H1 (cell line): ENCODE measurements at regions not wholly inside any gene's neighbourhood (a gene's known extent, or its start where the extent isn't known, plus 50 kb on each side); places are given as distances from the start of the nearest gene placed in this dataset.

Experiments used
- CTCF ChIA-PET: fragments of 300-600 bp; sonication (Branson Sonifier 250); formaldehyde crosslinking; loops from one replicate; lab custom pipeline; 2021; ENCODE audit not compliant: partially characterized antibody; lab: Charles Lee
- POLR2A ChIA-PET: fragments of 300-600 bp; sonication (Branson Sonifier 250); formaldehyde crosslinking; loops from one replicate; lab custom pipeline; 2021; ENCODE audit warnings: inconsistent platforms; ENCODE audit not compliant: partially characterized antibody; lab: Charles Lee
- DNase-seq, 2 experiments: peaks; one replicate each; pipeline versions ENCODE4 v3.0.0 to v3.0.0-alpha.2; 2010 to 2022; ENCODE audit warnings: low spot score in 2 of 2, low read depth in 1 of 2, mixed read lengths in 1 of 2
- FAIRE-seq: peaks from 2 replicates; lab custom pipeline; 2011; peaks lifted over from hg19 to GRCh38; lab: Jason Lieb, UNC
- H2AFZ ChIP-seq: 2 replicates; pipeline ENCODE4 v1.8.1; 2012; ENCODE audit warnings: low read length, inconsistent platforms
- H2AK5ac ChIP-seq: 2 replicates; pipeline ENCODE4 v1.6.1; 2013; ENCODE audit warnings: low read depth, low read length
- H2BK120ac ChIP-seq: replicated peaks from 2 replicates; pipeline ENCODE3; 2013; ENCODE audit warnings: low read depth, low read length, inconsistent platforms
- H2BK12ac ChIP-seq: 2 replicates; pipeline ENCODE4 v1.6.1; 2013; ENCODE audit warnings: low read depth, low read length
- H2BK15ac ChIP-seq: 2 replicates; pipeline ENCODE4 v1.6.1; 2013; ENCODE audit warnings: low read length
- H2BK20ac ChIP-seq: 2 replicates; pipeline ENCODE4 v1.6.1; 2013; ENCODE audit warnings: low read length
- H2BK5ac ChIP-seq: 2 replicates; pipeline ENCODE4 v1.6.1; 2013; ENCODE audit warnings: low read depth, low read length
- H3K14ac ChIP-seq: 2 replicates; pipeline ENCODE4 v1.6.1; 2013; ENCODE audit warnings: inconsistent platforms; ENCODE audit not compliant: insufficient read length
- H3K18ac ChIP-seq: 2 replicates; pipeline ENCODE4 v1.6.1; 2013; ENCODE audit warnings: low read length; ENCODE audit errors: extremely low read depth
- H3K23ac ChIP-seq: 2 replicates; pipeline ENCODE4 v1.6.1; 2013; ENCODE audit warnings: inconsistent platforms; ENCODE audit not compliant: insufficient read length
- H3K23me2 ChIP-seq: 2 replicates; pipeline ENCODE4 v1.6.1; 2013; ENCODE audit warnings: low read depth, low read length
- H3K27ac ChIP-seq: 2 replicates; pipeline ENCODE4 v1.6.1; 2011; ENCODE audit warnings: low read depth, low read length, inconsistent platforms
- H3K27me3 ChIP-seq, 4 experiments: replicated peaks in 1 of 4; 1 replicate in 1 of 4; 2 replicates in 3 of 4; pipeline versions ENCODE4 v1.6.1 to v1.8.1; 2011 to 2013; ENCODE audit warnings: low read length in 3 of 4, mild to moderate bottlenecking in 3 of 4, inconsistent platforms in 2 of 4, mixed read lengths in 2 of 4, moderate library complexity in 1 of 4; ENCODE audit not compliant: control insufficient read depth in 3 of 4, insufficient read depth in 3 of 4; ENCODE audit errors: extremely low read depth in 1 of 4
- H3K36me3 ChIP-seq, 4 experiments: 2 replicates each; pipeline versions ENCODE4 v1.6.1 to v1.8.1; 2011 to 2013; ENCODE audit warnings: mild to moderate bottlenecking in 4 of 4, low read length in 3 of 4, moderate library complexity in 2 of 4, control low read depth in 1 of 4, inconsistent platforms in 1 of 4; ENCODE audit not compliant: insufficient read depth in 4 of 4, control insufficient read depth in 2 of 4
- H3K4ac ChIP-seq: replicated peaks from 2 replicates; pipeline ENCODE3; 2013; ENCODE audit warnings: low read length, low read depth, mixed read lengths, inconsistent platforms; ENCODE audit not compliant: insufficient read length
- H3K4me1 ChIP-seq, 4 experiments: replicated peaks in 1 of 4; 1 replicate in 1 of 4; 2 replicates in 3 of 4; pipeline versions ENCODE4 v1.6.1 to v1.8.1; 2011 to 2013; ENCODE audit warnings: low read length in 3 of 4, inconsistent platforms in 2 of 4, mixed read lengths in 1 of 4; ENCODE audit not compliant: insufficient read depth in 4 of 4, control insufficient read depth in 3 of 4
- H3K4me2 ChIP-seq, 2 experiments: 2 replicates each; pipeline versions ENCODE4 v1.6.1 to v1.8.1; 2011 to 2013; ENCODE audit warnings: low read depth in 2 of 2, low read length in 2 of 2, control low read depth in 1 of 2, inconsistent platforms in 1 of 2, mild to moderate bottlenecking in 1 of 2; ENCODE audit not compliant: insufficient read depth in 1 of 2
- H3K4me3 ChIP-seq, 4 experiments: fragments of 200-600, 300-600 bp in 1 of 4; sonication (generic), shearing (Covaris generic), sonication (Bioruptor Twin) in 1 of 4; 2 replicates each; pipeline versions ENCODE4 v1.5.1 to v1.8.1; 2011 to 2016; ENCODE audit warnings: low read length in 4 of 4, low read depth in 3 of 4, control low read depth in 2 of 4, inconsistent platforms in 2 of 4, mild to moderate bottlenecking in 2 of 4, mixed read lengths in 1 of 4, moderate library complexity in 1 of 4; ENCODE audit not compliant: insufficient read depth in 2 of 4; ENCODE audit errors: extremely low read depth in 1 of 4
- H3K56ac ChIP-seq: replicated peaks from 2 replicates; pipeline ENCODE3; 2013; ENCODE audit warnings: low read depth, mild to moderate bottlenecking, mixed read lengths, low read length, inconsistent platforms; ENCODE audit not compliant: insufficient read length
- H3K79me1 ChIP-seq: 2 replicates; pipeline ENCODE4 v1.6.1; 2013; ENCODE audit warnings: low read depth, low read length, control low read depth
- H3K79me2 ChIP-seq, 2 experiments: 2 replicates each; pipeline versions ENCODE4 v1.6.1 to v1.8.1; 2012 to 2013; ENCODE audit warnings: low read length in 2 of 2, mild to moderate bottlenecking in 2 of 2, inconsistent platforms in 1 of 2; ENCODE audit not compliant: insufficient read depth in 2 of 2, control insufficient read depth in 1 of 2
- H3K9ac ChIP-seq, 4 experiments: replicated peaks in 1 of 4; 1 replicate in 1 of 4; 2 replicates in 3 of 4; pipeline versions ENCODE4 v1.6.1 to v1.8.1; 2011 to 2013; ENCODE audit warnings: low read depth in 3 of 4, low read length in 3 of 4, control low read depth in 2 of 4, mild to moderate bottlenecking in 2 of 4, moderate library complexity in 2 of 4, inconsistent platforms in 1 of 4; ENCODE audit errors: extremely low read depth in 1 of 4
- H3K9me3 ChIP-seq, 2 experiments: 2 replicates each; pipeline versions ENCODE4 v1.6.1 to v1.8.1; 2012 to 2013; ENCODE audit warnings: mild to moderate bottlenecking in 2 of 2, moderate library complexity in 2 of 2, control low read depth in 1 of 2, inconsistent platforms in 1 of 2, low read depth in 1 of 2, low read length in 1 of 2, mixed read lengths in 1 of 2; ENCODE audit not compliant: insufficient read depth in 2 of 2
- H4K20me1 ChIP-seq, 2 experiments: replicated peaks in 1 of 2; 2 replicates each; pipeline versions ENCODE3 to v1.8.1; 2011 to 2013; ENCODE audit warnings: inconsistent platforms in 2 of 2, low read length in 2 of 2, mild to moderate bottlenecking in 1 of 2; ENCODE audit not compliant: insufficient read depth in 2 of 2, control insufficient read depth in 1 of 2
- H4K5ac ChIP-seq: 2 replicates; pipeline ENCODE4 v1.6.1; 2013; ENCODE audit warnings: low read length, low read depth, mixed read lengths, inconsistent platforms; ENCODE audit not compliant: insufficient read length
- H4K8ac ChIP-seq: 2 replicates; pipeline ENCODE4 v1.8.0; 2013; ENCODE audit warnings: mild to moderate bottlenecking, moderate library complexity, low read length, inconsistent platforms; ENCODE audit not compliant: insufficient read depth; ENCODE audit errors: extremely low read depth
- H4K91ac ChIP-seq: replicated peaks from 2 replicates; pipeline ENCODE3; 2013; ENCODE audit warnings: low read length, mixed read lengths, inconsistent platforms; ENCODE audit not compliant: insufficient read length
- EZH2 ChIP-seq: fragments of 200-600 bp; sonication (generic); IDR thresholded peaks from 2 replicates; pipeline ENCODE4 v1.7.1; 2012; ENCODE audit warnings: low read depth, mild to moderate bottlenecking, moderate library complexity, low read length, inconsistent platforms; ENCODE audit not compliant: severe bottlenecking
- GTF2F1 ChIP-seq: IDR thresholded peaks from 2 replicates; pipeline ENCODE4 v1.6.1; 2012; ENCODE audit warnings: low read depth, low read length, improper control_type of control experiment, borderline replicate concordance
- HDAC2 ChIP-seq, 2 experiments: fragments of 300-600 bp in 1 of 2; sonication (generic) in 1 of 2; IDR thresholded peaks; 2 replicates each; pipeline ENCODE4 v1.6.1; 2011 to 2012; ENCODE audit warnings: low read depth in 2 of 2, low read length in 2 of 2, mild to moderate bottlenecking in 2 of 2, moderate library complexity in 2 of 2, borderline replicate concordance in 1 of 2, inconsistent platforms in 1 of 2
- NANOG ChIP-seq: IDR thresholded peaks from 2 replicates; pipeline ENCODE4 v1.6.1; 2011; ENCODE audit warnings: low read length, low read depth, mild to moderate bottlenecking, inconsistent platforms; ENCODE audit not compliant: insufficient read depth, poor library complexity, severe bottlenecking
- NRF1 ChIP-seq: IDR thresholded peaks from 2 replicates; pipeline ENCODE4 v1.6.1; 2011; ENCODE audit warnings: mild to moderate bottlenecking, low read depth, low read length, improper control_type of control experiment
- PHF8 ChIP-seq: fragments of 200-600 bp; sonication (generic); conservative IDR thresholded peaks from 2 replicates; pipeline ENCODE4 v1.7.1; 2012; ENCODE audit warnings: low read depth, mild to moderate bottlenecking, inconsistent platforms, low read length, moderate library complexity
- POLR2AphosphoS5 ChIP-seq: IDR thresholded peaks from 2 replicates; pipeline ENCODE4 v1.6.1; 2011; ENCODE audit warnings: low read depth, low read length
- RAD21 ChIP-seq, 2 experiments: IDR thresholded peaks in 1 of 2; conservative IDR thresholded peaks in 1 of 2; 2 replicates each; pipeline ENCODE4 v1.6.1; 2011; ENCODE audit warnings: low read depth in 2 of 2, low read length in 2 of 2, improper control_type of control experiment in 1 of 2, inconsistent platforms in 1 of 2, mild to moderate bottlenecking in 1 of 2, moderate library complexity in 1 of 2
- TAF7 ChIP-seq: optimal IDR thresholded peaks from 2 replicates; pipeline ENCODE3; 2011; ENCODE audit warnings: low read depth, mild to moderate bottlenecking, inconsistent platforms, low read length, moderate library complexity, borderline replicate concordance
- WGBS, 2 experiments: shearing (Covaris generic) in 1 of 2; methylation state at CpG; one replicate each; pipeline versions ENCODE4 v1.1.6 to v1.1.7; 2013 to 2015; ENCODE audit warnings: low lambda C conversion rate in 2 of 2, mixed read lengths in 2 of 2, inconsistent platforms in 1 of 2, low coverage in 1 of 2, missing lambda C conversion rate in 1 of 2; ENCODE audit not compliant: insufficient replicate concordance in 2 of 2, insufficient coverage in 1 of 2, insufficient read length in 1 of 2; ENCODE audit errors: extremely low coverage in 1 of 2, missing lambda C conversion rate in 1 of 2; 5-methylcytosine and 5-hydroxymethylcytosine counted together
- TF ChIP-seq, protein P1 (sequence below), 3 experiments: IDR thresholded peaks; 1 replicate in 2 of 3; 2 replicates in 1 of 3; pipeline versions ENCODE4 v1.5.1 to v1.6.1; 2011; ENCODE audit warnings: low read length in 3 of 3, mild to moderate bottlenecking in 3 of 3, inconsistent platforms in 2 of 3, low read depth in 1 of 3, moderate library complexity in 1 of 3; ENCODE audit not compliant: insufficient read depth in 1 of 3; ENCODE audit errors: control extremely low read depth in 1 of 3

DNA sequence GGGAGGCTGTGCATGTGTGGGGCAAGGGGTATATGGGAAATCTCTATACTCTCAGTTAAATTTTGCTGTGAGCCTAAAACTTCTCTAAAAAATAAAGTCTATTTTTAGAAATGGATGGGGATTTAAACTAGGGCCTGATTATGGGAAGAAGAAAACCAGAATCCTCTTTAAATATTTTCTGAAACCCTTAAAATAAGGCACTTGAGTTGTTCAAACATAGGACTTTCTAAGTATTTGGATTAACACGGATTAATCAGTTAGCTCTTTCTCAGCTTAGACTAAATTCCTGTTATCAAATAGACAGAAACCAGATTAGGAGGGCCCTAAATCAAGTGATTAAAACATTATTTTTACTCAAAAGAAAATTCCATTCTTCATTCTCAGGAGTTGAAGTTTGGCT, 438.4 kb downstream of the EFNA5 start:
- no peak overlapping the region for H2BK5ac ChIP-seq
- H3K79me2 ChIP-seq: no peaks in the 10 kb centered on the region
- WGBS, 2 experiments: 88% methylated on average over 1 of the region's 1 CpG; no CpG with 5 or more reads in 1 of the 2 experiments
- H4K20me1 ChIP-seq: no peaks in the 10 kb centered on the region
- H2BK12ac ChIP-seq: no peak overlapping the region
- H3K4ac ChIP-seq: no peak overlapping the region
- DNase-seq (no peak), FAIRE-seq (no peak)
- no peak overlapping the region for H4K91ac ChIP-seq
- H3K23ac ChIP-seq: no peak overlapping the region
- no peaks in the 10 kb centered on the region for H3K9me3 ChIP-seq
- no peaks in the 10 kb centered on the region for H3K36me3 ChIP-seq
- no peak overlapping the region for H4K8ac ChIP-seq
- H2AK5ac ChIP-seq: no peak overlapping the region
- no peak overlapping the region for H3K14ac ChIP-seq
- no peak overlapping the region for H3K9ac ChIP-seq
- no peaks in the 10 kb centered on the region for H3K4me1 ChIP-seq
- no peak overlapping the region for H4K5ac ChIP-seq
- no peaks in the 10 kb centered on the region for H3K79me1 ChIP-seq
- H2BK20ac ChIP-seq: no peak overlapping the region
- ChIA-PET CTCF (interaction anchor here (0.5 to 1.2 kb wide), 3 partner anchors 9 to 39 kb away, joined by 3 read pairs; no protein-coding TSS in a partner anchor), POLR2A (no interaction called here)
- H3K4me2 ChIP-seq: no peak overlapping the region
- no peaks in the 10 kb centered on the region for H3K27me3 ChIP-seq
- no peaks in the 10 kb centered on the region for H3K23me2 ChIP-seq
- no peak overlapping the region for H2AFZ ChIP-seq
- no peak overlapping the region for H2BK120ac ChIP-seq
- H3K27ac ChIP-seq: no peak overlapping the region
- H3K4me3 ChIP-seq: no peak overlapping the region
- H3K18ac ChIP-seq: no peak overlapping the region
- no peak overlapping the region for H3K56ac ChIP-seq
- H2BK15ac ChIP-seq: no peak overlapping the region
- TF ChIP-seq, protein P1, sequence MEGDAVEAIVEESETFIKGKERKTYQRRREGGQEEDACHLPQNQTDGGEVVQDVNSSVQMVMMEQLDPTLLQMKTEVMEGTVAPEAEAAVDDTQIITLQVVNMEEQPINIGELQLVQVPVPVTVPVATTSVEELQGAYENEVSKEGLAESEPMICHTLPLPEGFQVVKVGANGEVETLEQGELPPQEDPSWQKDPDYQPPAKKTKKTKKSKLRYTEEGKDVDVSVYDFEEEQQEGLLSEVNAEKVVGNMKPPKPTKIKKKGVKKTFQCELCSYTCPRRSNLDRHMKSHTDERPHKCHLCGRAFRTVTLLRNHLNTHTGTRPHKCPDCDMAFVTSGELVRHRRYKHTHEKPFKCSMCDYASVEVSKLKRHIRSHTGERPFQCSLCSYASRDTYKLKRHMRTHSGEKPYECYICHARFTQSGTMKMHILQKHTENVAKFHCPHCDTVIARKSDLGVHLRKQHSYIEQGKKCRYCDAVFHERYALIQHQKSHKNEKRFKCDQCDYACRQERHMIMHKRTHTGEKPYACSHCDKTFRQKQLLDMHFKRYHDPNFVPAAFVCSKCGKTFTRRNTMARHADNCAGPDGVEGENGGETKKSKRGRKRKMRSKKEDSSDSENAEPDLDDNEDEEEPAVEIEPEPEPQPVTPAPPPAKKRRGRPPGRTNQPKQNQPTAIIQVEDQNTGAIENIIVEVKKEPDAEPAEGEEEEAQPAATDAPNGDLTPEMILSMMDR (IDR thresholded peaks at IDR 0.05; ENCODE audit: control extremely low read depth in 1 of 3, insufficient read depth in 1 of 3, low read depth in 1 of 3, low read length in 3 of 3): no peak
- TF ChIP-seq PHF8 (no peak), TAF7 (no peak), RAD21 (IDR thresholded peaks at IDR 0.05 in 1 of 2, conservative IDR thresholded peaks at IDR 0.05 in 1 of 2; ENCODE audit: low read depth in 2 of 2, low read length in 2 of 2) (no peak), EZH2 (no peak), NRF1 (no peak), NANOG (no peak), GTF2F1 (no peak), POLR2AphosphoS5 (no peak), HDAC2 (IDR thresholded peaks at IDR 0.05; ENCODE audit: borderline replicate concordance in 1 of 2, low read depth in 2 of 2, low read length in 2 of 2) (no peak)
